HG02759 (cell line): ENCODE measurements at regions not wholly inside any gene's neighbourhood (a gene's known extent, or its start where the extent isn't known, plus 50 kb on each side); places are given as distances from the start of the nearest gene placed in this dataset.

Experiments
- ATAC-seq: cut with Tn5 transposase; IDR thresholded peaks from one replicate; pipeline ENCODE4 v1.9.1; 2021; ENCODE audit warnings: mild to moderate bottlenecking, moderate library complexity; ENCODE audit not compliant: unreplicated experiment

DNA sequence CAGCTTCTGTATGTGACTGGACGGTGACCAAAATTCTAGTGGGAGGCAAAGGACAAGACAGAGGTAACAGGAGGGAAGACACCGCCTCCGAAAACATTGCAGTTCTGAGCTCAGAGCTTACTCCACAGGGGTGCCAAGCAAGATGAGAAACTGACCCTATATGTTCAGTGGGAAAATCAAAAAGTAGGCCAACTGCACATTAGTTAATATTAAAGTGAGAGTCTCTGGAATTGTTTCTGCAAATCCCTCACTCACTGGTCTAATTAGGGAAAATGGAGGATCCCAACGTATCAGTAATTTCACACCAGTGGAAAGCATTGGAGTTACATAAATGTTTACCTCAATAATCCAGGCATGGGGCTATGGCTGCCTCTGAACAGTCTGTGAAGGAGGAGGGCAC lies 313.3 kb upstream of the KCNH8 start:
- ATAC-seq, result no peak

DNA sequence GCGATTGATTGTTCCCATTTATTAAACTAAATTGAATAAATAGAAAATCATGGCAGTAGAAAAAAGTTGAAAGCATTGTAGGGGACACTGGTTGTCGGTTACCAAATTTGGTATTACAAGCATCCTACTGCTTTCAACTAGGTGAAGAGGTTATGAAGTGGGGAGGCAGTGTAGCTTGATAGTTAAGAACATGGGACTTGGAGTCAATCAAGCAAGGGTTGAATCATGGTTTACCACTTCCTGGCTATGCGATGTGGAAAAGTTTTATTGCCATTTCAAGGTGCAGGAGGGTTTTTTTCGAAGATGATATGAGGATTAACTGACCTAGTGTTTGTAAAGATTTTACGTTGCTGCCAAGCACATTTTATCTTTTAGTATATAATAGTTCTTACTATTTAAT lies 318.2 kb upstream of the KCNH8 start:
- ATAC-seq, result no peak

DNA sequence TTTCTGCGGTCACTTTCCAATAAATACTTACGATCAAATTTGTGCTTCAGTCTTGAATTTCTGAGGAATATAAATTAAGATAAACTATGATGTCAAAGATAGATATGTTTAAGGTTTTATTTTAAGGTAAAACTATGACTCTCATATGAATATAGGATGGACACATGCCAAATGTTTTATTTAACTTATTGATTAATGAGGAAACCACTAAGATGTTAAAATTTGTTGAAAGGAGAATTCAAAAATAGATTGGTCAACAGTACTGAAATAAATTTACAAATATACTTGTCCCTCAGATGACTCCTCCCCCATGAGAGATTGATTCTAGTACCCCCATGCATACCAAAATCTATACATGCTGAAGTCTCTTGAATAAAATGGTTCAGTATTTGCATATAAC lies 319.7 kb upstream of the KCNH8 start:
- ATAC-seq, result no peak

DNA sequence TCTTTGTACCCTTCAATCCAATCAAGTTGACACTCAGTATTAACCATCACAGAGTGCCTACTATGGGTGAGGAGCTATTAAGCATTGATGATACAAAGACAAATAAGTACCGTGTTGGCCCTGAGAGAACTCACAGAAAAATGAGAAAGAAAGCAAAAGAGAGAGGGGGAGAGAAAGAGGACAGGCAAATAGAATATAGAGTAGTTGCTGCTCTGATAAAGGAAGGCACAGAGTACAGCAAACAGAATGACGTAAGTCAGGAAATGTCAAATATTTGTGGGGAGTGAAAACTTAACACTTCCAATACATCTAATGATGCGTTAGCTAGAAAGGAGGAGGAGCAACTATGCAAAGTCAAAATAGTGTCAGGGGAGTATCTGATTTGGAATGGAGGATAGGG lies 320.6 kb upstream of the KCNH8 start:
- ATAC-seq, result no peak

DNA sequence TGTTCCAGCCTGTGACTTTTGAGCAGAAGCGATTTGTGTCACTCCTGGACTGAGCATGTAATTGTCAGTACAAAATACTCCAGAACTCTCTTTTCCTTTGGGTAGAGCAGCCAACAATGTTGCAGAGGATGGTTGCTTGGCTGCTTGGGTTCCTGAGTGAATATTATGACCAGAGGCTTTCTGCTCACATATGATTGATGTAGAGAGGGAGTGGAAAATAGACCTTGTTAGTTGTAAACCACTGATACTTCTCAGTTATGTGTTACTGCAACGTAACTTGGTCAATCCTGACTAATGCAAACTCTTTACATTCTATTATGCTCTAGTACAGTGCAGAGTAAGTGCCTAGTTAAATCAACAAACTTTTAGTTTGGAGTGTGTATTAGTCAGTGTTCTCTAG lies 322.6 kb upstream of the KCNH8 start:
- no peak for ATAC-seq

DNA sequence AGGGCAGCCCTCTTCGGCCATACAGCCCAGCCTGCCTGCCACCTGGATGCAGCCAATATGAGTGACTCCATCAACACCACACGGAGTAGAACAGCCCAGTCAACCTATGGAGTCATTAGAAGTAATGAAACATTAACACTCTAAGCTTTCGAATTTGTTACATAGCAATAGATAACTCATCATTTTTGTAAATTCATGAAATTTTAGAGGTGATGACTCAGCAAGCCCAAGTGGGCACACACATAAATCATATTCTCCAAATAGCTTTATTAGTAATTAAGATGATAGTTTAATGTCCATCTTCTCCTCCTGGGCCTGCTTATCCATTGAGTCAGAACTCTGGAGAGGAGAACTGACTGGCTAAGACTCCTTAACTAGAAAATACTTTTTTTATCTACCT lies 335.0 kb upstream of the KCNH8 start:
- ATAC-seq, result no peak

DNA sequence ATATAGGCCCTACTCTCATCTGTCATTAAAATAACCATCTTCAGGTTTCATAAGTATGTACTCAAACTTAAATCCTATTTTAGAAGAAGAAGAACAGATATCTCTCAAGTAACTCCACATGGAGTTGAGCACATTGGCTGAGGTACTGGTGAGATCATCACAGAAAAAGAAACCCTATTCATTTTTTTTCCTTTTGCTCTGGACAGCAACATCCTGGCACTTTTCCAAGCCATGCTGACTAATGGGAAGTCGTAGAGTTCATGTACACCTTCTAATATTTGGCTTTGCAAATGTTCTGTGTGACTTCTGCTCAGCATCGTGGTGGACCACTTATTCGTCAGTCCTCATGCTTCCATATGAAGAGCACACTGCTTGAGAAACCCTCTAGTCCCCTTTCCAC lies 336.0 kb upstream of the KCNH8 start:
- ATAC-seq, result no peak

DNA sequence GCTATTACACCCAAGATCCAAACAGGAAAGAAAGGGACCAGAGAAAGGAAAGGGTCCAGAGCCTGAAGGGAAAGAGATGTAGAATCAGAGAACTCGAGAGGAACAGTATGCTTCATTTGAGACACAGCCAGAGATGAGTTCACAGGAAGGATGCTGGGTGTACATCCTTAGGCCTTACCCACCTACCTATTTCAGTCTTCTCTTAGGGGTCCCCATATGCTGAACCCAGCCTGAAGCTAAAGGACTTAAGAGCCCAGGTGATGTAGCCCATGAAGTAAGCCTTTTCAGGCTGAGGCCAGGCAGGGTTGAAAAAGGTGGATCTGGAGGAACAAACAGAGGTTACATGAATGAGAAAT lies 338.0 kb upstream of the KCNH8 start:
- ATAC-seq, result no peak

DNA sequence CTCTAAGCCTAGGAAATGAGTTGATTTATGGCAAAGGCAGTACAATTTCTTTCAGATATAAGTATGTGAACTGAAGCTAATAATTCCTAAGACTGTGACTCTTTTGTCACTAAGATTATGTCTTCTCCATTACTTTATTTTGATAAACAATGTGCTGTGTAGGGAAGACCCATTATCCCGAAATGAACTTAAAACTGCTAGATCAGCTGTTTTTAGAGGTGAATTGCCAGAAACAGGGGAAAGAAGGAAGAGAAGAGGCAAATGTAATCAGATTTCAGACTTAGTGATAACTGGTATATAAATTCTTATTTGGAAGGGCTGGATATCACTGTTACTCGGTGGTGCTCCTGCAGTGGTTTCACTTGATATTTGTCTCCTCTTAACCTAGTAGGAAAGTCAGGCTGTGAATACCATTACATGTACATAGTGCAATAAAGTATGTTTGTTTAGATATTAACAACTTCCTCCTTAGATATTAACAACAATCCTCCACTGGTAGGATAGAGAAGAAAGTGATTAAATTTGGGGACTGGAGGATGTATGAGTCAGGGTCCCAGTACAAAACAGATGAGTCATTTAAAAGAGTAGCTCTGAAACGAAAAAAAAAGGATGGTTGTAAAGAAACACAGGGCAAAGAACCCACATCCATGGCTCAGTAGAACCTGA lies 338.5 kb upstream of the KCNH8 start:
- no peak for ATAC-seq

DNA sequence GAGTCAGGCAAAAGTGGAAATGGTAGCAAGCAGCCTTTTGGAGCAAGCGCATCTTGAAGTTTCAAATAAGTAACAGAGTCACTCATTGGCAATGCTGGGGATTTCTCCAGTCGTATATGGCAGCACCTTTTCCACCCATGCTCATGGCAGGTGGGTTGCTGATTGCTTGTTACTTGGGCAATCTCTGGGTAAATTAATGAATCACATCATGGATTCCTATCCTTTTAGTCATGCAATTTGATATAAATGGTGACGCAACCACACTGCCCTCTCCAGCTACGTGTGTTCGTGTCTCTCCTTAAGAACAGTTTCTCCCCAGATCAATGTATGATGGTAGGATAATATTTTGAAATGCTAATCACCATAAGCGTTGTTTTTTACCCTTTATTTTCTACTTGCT lies 339.9 kb upstream of the KCNH8 start:
- ATAC-seq, result no peak

DNA sequence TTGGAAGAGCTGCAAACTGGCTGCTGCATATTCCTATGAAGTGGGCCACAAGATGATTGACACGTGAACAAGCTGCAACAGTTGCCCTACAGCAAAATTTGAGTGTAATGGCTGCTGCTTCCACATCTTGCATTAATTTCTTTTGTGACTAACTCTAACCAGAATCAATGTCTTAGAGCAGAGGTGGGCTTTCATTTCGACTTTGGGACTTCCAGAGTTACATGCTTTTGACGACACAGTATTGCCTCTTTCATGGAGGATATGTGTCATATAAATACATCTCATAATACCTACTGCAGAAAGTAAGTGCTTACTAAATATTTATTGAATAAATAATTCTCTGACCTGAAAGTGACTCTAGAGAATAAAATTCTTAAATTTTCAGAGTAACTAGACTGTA lies 340.7 kb upstream of the KCNH8 start:
- no peak for ATAC-seq

DNA sequence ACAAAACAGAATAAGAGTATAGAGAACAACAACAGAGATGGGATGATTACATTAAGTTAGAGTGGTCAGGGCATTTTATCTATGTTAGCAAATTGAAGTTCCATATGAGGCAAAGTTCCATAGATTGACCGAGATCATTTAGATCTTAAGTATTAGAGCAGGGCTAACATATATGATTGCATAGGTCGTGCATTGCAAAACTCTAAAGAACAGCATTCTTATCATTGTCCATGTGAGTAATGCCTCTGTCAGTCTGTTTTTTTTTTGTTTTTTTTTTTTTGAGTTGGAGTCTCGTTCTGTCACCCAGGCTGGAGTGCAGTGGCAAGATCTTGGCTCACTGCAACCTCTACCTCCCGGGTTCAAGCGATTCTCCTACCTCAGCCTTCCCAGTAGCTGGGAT lies 341.7 kb upstream of the KCNH8 start:
- no peak for ATAC-seq

DNA sequence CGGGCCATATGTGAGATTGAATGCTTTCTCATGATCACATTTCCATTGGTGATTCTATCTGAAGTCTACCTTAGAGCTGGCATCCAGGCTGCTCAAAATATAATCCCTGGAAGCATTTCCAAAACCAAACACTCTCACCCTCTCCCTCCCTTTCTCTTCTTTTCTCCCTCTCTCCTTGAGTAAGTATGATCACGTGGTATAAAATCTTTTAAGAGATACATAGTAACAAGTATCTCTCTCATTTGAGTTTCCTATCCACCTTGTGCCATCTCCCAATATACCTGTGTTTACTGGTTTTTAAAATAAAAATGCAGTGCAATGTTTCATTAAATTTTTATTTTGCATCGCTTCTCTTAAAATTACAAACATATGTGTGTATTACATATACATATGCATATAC lies 350.9 kb upstream of the KCNH8 start:
- no peak for ATAC-seq

DNA sequence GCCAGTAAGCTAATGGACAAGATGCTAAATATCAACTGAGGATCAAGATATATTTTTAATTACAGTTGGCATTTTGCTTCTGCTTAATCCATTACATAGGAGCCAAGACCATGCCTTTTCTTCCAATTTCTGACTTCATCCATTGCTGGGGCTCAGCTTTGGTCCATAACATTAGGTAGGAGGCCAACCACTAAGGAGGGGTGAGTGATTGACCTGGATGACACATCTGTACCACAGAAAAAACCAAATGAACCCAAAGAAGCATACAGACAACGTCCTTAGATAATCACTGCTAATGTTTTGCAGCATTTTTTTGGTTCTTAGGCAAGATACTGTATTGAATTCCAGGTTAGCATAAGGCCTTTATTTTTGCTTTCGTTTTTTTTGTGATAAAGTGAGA lies 353.2 kb upstream of the KCNH8 start:
- no peak for ATAC-seq

DNA sequence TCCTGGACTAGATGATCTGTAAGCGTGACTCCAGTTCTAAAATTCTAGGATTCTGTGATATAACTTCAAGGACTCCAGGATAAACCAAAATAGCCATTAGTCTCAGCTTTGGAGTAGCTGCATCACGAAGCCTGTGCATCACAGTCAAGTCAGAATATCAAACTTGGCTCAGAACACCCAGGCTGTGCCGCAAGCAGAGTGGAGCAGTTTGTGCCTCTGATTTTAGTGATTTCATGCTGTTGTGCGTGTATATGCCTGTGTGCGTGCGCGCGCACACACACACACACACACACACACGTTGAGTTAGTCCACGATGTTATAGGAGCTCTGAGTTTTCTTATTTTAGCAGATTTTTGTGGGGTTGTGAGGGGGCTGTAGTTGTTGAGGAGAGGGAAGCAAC lies 356.6 kb upstream of the KCNH8 start:
- ATAC-seq, result no peak

DNA sequence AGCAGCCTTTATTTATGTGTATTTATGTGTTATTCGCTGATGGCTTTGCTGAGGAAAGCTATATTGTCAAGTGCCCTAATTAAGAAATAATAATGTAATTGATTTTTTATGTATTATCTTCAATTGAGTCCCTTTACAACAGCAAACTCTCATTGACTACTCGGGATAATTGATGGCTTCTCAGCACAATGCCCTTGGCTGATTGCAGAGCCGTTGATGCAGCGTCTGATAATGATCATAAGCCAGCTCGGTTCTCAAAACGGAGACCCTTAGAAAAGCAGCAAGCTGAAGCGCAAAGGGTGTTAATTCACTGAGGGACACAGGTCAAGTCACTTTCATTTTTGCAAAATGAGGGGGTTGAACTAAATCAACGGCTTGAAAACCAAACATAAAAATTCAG lies 357.1 kb upstream of the KCNH8 start:
- no peak for ATAC-seq

DNA sequence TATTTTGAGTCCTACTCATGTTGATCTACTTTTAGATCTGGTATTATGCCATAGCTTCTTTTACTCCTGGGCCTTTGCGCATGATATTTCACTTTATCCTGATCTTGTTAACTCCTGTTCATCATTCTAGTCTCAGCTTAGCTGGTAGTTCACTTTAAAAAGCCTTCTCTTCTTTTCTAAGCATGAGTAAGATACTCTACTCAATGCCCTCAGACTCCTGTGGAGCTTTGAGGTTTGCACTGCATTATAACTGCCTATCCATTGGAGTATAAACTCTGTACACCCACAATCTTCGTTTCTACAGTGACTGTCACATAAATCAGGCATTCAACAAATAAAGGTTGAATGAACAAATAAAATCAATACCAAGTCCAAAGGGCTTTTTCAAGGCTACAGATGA lies 357.9 kb upstream of the KCNH8 start:
- no peak for ATAC-seq

DNA sequence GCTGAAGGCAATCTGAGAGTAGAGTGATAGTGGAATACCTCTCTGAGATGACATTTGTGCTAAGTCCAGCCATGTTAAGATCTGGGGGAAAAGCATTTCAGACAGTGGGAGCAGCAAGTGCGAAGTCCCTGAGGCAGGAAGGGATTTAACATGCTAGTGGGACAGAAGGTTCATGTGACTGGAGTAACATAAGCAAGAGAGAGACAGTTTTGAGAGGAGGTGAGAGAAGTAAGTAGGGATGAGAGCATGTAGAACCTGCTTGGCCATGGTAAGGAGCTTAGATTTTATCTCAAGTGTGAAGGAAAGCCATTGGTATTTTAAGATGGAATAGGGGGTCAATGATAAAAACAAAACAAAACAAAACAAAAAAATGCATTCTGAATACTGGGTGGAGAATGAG lies 358.6 kb upstream of the KCNH8 start:
- no peak for ATAC-seq

DNA sequence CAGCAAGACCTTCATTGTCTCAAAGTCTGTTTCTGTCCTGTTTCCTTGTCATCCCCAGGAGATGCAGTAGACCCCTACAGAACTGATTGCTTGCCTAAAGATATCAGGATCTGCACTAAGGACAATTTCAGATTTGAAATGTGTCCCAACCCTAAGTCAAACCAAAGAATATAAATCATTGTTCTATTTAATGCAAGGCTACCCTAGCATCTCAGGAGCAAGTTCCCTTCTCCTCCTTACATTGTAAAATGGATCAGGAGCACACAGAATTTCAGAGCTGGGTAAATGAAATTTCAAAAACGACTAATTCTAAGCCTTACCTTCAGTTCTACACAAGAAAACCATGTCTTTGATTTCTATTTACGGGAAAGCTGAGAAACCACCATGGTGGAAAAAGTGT lies 360.9 kb upstream of the KCNH8 start:
- no peak for ATAC-seq

DNA sequence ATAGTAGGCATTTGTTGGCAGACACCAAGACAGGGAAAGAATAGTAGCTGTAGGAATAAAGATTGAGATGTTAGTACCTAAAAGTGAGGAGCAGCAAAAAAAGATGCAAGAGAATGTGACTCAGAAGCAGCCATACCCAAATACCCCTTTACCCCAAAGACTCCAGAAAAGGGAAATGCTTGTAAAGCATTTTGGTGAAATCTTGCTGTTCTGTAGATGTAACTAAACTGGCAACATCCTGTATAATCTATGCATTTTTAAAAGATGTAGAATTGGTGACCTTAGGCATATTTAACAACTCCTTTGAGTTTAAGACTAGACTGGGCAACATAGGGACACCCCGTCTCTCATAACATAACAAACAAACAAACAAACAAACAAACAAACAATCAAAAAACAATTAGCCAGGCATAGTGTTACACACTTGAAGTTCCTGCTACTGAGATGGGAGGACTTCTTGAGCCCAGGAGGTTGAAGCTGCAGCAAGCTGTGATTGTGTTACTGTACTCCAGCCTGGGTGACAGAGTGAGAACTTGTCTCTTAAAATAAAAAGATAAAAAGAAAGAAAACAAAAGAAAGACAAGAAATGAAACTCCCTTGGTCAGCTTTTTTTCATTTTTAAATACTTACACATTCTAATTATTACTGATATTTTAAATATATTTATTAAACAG lies 361.5 kb upstream of the KCNH8 start:
- ATAC-seq, result no peak

DNA sequence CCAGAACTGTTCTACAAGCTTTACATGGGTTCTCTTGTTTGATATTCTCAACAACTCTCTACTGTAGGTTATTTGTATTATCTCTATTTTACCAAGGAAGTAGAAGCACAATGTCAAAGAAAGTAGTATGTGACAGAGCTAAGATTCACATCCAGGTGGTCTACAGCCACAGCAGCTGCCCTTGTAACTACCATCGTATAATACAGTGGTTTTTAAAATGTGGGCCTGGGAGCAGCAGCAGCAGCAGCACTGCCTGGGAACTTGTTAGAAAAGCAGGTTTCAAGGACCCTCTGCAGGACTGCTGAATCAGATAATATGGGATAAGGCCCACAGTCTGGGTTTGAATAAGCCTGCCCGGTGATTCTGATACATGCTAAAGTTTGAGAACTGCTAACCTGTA lies 357.1 kb upstream of the SATB1 start:
- no peak for ATAC-seq

DNA sequence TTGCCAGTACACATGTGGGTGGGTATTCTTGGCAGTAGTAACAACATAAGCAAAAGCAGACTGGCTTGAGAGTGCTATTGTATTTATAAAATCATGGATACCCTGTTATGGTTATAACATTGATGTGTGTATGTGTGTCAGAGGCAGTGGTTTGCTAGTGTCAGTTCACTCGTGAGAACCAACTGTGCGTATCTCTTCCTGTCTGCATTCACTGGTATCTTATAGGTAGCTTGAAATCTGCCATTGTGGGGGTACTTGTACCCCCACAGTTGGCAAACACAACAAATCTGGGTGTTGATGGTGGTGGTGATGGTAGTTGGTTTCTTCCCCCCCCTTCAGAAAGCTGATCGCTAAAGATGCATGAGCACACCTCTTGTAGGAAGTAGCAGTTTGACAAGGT lies 355.8 kb upstream of the SATB1 start:
- no peak for ATAC-seq

DNA sequence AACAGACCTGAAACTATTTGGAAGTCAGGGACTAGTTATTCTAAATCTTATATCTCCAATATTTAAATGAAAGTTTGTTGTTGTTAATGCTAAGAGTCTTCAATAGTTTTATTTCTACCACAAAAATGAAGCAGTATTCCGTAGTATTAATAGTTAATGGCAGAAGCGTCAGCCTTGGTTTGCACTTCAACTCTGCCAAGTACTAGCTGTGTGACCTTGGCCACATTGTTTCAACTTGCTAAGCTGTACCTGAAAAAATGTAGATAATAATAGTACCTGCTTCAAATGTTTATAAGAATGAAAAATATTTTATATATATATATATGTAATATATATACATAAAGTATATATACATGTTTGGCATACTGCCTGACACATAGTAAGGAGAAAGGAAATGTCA lies 354.6 kb upstream of the SATB1 start:
- ATAC-seq, result no peak
